Ovary (tissue), 7 donors: ENCODE measurements at regions not wholly inside any gene's neighbourhood (a gene's known extent, or its start where the extent isn't known, plus 50 kb on each side); places are given as distances from the start of the nearest gene placed in this dataset.
A peak's percentile ranks its signal among the peaks of the same experiment; 100 is the strongest.

Experiments used
- DNase-seq, 5 donors: peaks; one replicate each; pipeline ENCODE4 v3.0.0-alpha.2; 2019 to 2020
- H3K27ac ChIP-seq, 2 donors: fragments of 200-600 bp; one replicate each; pipeline versions ENCODE4 v1.5.1 to v1.8.0; 2019 to 2022
- H3K27me3 ChIP-seq: fragments of 200-600 bp; one replicate; pipeline ENCODE4 v1.8.0; 2022
- H3K36me3 ChIP-seq: fragments of 200-600 bp; sonication (generic); one replicate; pipeline ENCODE4 v1.5.1; 2019
- H3K4me1 ChIP-seq: one replicate; pipeline ENCODE4 v1.8.1; 2013; ENCODE audit warnings: mild to moderate bottlenecking, moderate library complexity; ENCODE audit not compliant: insufficient read depth
- H3K4me3 ChIP-seq: fragments of 200-600 bp; sonication (generic); one replicate; pipeline ENCODE4 v1.5.1; 2017
- H3K9me3 ChIP-seq, 2 donors: fragments of 200-600 bp in 1 of 2; sonication (generic) in 1 of 2; one replicate each; pipeline versions ENCODE4 v1.5.1 to v1.8.1; 2013 to 2019; ENCODE audit warnings: mild to moderate bottlenecking in 1 of 2, moderate library complexity in 1 of 2
- CTCF ChIP-seq, 3 donors: fragments of 450-650 bp in 2 of 3; fragments of 200-600 bp in 1 of 3; IDR thresholded peaks; one replicate each; pipeline versions ENCODE4 v1.5.1 to v1.8.0; 2016 to 2022; ENCODE audit warnings: antibody characterized with exemption in 3 of 3, mild to moderate bottlenecking in 1 of 3
- EP300 ChIP-seq: sonication (generic); formaldehyde crosslinking; IDR thresholded peaks from one replicate; pipeline ENCODE4 v1.6.1; 2017; ENCODE audit warnings: antibody characterized with exemption
- POLR2A ChIP-seq: fragments of 450-650 bp; IDR thresholded peaks from one replicate; pipeline ENCODE4 v1.6.1; 2017; ENCODE audit warnings: antibody characterized with exemption, mild to moderate bottlenecking, moderate library complexity
- WGBS, 3 donors: extraction: QIAGEN DNeasy Blood & Tissue Kit in 1 of 3; methylation state at CpG; one replicate each; pipeline versions ENCODE4 v1.1.5 to v1.1.7; 2013 to 2017; 5-methylcytosine and 5-hydroxymethylcytosine counted together
- intact Hi-C, 4 donors: fragments of 100-400 bp; cut with DNase I; formaldehyde crosslinking; loops; one replicate each; pipeline versions ENCODE4 v1.11.0 to v1.15.1; 2022 to 2023
- donor health status: DM: no; HTN: no; CAD: no; lungs with moderate emphysema.
- donor health status: DM: no; HTN: no; CAD: no.
- donor health status: Bipolar disorder and iron deficiency.
- donor health status: DM: no; HTN: no; CAD: no.
- donor health status: DM: yes; HTN: yes; CAD: no.

GRCh38 chr21:43283136-43283924, 114.5 kb downstream of the CRYAA start:
- WGBS, 3 donors = 80 to 84% (median 80%) methylated on average over 4 to 5 of the region's 5 CpGs
- Histone ChIP-seq H3K9me3 (no peaks in the 10 kb centered on the region), H3K27ac (no peak overlapping the region), H3K4me3 (no peak overlapping the region), H3K36me3 (no peaks in the 10 kb centered on the region), H3K4me1 (no peaks in the 10 kb centered on the region), H3K27me3 (no peaks in the 10 kb centered on the region)
- TF ChIP-seq EP300 (no peak), CTCF (IDR thresholded peaks at IDR 0.05) (no peak), POLR2A (no peak)
- intact Hi-C loops = no loop called here
- peak in 2 of 5 donors; percentile 12 to 32 for DNase-seq

- peak in 2 of 5 donors; percentile 15 to 25 for DNase-seq
- WGBS, 3 donors = 84 to 88% (median 84%) methylated on average over 23 of the region's 23 CpGs
- TF ChIP-seq EP300 (no peak), CTCF (IDR thresholded peaks at IDR 0.05) (no peak), POLR2A (no peak)
- Histone ChIP-seq H3K36me3 (no peaks in the 10 kb centered on the region), H3K4me3 (no peak overlapping the region), H3K27me3 (no peaks in the 10 kb centered on the region), H3K4me1 (no peaks in the 10 kb centered on the region), H3K27ac (no peak overlapping the region), H3K9me3 (no peaks in the 10 kb centered on the region)
- intact Hi-C loops = no loop called here
These were observed 113.7 kb downstream of the CRYAA start for GRCh38 chr21:43282358-43283120.

GRCh38 chr21:43281661-43282357, 113.0 kb downstream of the CRYAA start:
- peak in 1 of 5 donors; percentile 29 for DNase-seq
- intact Hi-C loops = no loop called here
- no peak overlapping the region for H3K4me3 ChIP-seq
- H3K4me1 ChIP-seq = no peaks in the 10 kb centered on the region
- no peaks in the 10 kb centered on the region for H3K36me3 ChIP-seq
- H3K27ac ChIP-seq = no peak overlapping the region
- TF ChIP-seq EP300 (no peak), POLR2A (no peak), CTCF (IDR thresholded peaks at IDR 0.05) (no peak)
- no peaks in the 10 kb centered on the region for H3K27me3 ChIP-seq
- H3K9me3 ChIP-seq = no peaks in the 10 kb centered on the region
- WGBS, 3 donors = 81 to 82% (median 81%) methylated on average over 12 of the region's 12 CpGs

GRCh38 chr21:43280949-43281633, 112.3 kb downstream of the CRYAA start:
- TF ChIP-seq EP300 (no peak), POLR2A (no peak), CTCF (IDR thresholded peaks at IDR 0.05) (no peak)
- Histone ChIP-seq H3K4me3 (no peak overlapping the region), H3K27ac (no peak overlapping the region), H3K4me1 (no peaks in the 10 kb centered on the region), H3K9me3 (no peaks in the 10 kb centered on the region), H3K27me3 (no peaks in the 10 kb centered on the region), H3K36me3 (no peaks in the 10 kb centered on the region)
- intact Hi-C loops = no loop called here
- DNase-seq = peak in 2 of 5 donors; percentile 10 to 24
- 67 to 74% (median 71%) methylated on average over 17 of the region's 17 CpGs for WGBS, 3 donors
